Hematopoietic multipotent progenitor cell (in vitro differentiated cells): ENCODE measurements at regions not wholly inside any gene's neighbourhood (a gene's known extent, or its start where the extent isn't known, plus 50 kb on each side); places are given as distances from the start of the nearest gene placed in this dataset.
A peak's percentile ranks its signal among the peaks of the same experiment; 100 is the strongest.
"Not testable (repeated sequence)": the region's sequence is repeated elsewhere in the genome, so short reads cannot be mapped to it uniquely, and the experiment has no call there.

ENCODE experiments used
- DNase-seq, 3 donors: peaks; one replicate each; pipeline ENCODE4 v3.0.0-alpha.2; 2011 to 2015; ENCODE audit warnings: low read depth in 2 of 3, low spot score in 2 of 3

DNA sequence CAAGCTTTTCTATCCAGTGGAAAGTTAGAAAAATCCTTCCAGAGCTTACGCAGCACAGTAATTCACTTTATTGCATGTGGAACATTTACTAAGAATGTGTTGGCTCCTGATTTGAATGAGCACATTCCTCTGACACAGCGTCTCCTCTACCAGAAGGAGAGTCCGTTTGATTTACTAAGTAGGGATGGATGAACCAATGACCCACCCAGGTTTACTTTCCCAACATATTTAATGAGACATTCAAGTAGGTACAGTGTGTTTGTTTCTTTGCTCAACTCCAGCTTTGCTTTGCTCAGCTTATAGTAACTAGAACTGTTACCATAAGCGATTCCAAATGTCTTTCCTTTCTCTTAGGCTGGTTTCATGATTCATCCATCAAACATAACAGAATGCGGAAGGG lies 161.7 kb downstream of the SMARCA1 start:
- no peak for DNase-seq

DNA sequence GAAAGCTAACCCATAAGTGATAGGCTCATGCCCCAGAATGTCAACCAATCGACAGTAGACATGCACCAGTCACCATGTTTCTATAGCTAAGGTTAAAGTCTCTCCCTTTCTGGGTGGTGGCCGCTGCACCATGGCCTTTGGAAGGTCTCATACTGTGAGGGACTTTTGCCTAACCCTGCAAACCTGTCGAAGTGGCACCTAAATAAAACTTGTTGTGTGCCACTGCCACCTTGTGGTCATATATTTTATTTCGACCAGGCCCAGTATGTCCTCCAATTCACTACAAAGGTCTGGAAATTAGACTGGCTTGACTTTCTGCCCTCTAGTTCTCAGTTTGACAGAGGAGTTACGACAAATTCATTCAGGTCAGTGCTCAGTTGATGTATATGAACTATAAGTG lies 163.1 kb downstream of the SMARCA1 start:
- DNase-seq: peak; percentile 1 to 72 (median 29)

DNA sequence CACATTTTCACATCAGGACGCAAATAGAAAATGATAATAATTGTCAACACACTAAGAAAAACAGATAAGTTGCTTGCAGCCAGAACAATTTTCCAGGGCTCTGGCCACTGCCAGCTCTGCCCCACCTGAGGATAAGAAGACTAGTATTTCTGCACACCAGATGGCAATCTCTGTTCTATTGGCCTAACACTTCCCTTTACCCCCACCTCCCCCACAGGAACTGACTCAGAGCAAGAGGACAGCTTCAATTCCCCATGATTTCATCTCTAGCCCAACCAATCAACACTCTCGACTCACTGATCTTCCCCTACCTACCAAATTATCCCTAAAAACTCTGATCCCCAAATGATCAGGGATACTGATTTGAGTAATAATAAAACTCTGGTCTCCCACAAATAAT lies 164.0 kb downstream of the SMARCA1 start:
- peak in 1 of 3 donors; percentile 5 for DNase-seq

DNA sequence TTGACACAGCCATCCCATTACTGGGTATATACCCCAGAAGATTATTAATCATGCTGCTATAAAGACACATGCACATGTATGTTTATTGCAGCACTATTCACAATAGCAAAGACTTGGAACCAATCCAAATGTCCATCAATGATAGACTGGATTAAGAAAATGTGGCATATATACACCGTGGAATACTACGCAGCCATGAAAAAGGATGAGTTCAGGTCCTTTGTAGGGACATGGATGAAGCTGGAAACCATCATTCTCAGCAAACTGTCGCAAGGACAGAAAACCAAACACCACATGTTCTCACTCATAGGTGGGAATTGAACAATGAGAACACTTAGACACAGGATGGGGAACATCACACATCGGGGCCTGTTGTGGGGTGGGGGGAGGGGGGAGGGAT lies 165.9 kb downstream of the SMARCA1 start:
- DNase-seq: not testable (repeated sequence)

DNA sequence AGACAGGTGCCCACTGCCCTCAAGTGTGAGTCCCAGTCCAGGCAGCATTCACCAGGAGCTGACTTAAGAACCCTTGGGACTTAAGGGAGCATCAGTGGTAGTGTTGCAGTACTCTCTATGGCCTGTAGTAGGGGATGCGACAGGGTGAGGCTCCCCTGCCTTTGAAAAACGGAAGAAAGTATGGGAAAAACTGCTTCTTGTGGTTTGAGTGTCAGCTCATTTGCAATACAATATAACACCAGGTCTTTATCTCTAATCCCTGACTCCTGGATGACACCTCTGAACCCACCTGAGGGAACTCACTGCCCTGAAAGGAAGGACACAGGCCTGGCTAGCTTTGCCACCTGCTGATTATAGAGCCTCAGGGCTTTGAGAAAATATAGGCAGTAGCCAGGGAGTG lies 176.0 kb downstream of the SMARCA1 start:
- no peak for DNase-seq

DNA sequence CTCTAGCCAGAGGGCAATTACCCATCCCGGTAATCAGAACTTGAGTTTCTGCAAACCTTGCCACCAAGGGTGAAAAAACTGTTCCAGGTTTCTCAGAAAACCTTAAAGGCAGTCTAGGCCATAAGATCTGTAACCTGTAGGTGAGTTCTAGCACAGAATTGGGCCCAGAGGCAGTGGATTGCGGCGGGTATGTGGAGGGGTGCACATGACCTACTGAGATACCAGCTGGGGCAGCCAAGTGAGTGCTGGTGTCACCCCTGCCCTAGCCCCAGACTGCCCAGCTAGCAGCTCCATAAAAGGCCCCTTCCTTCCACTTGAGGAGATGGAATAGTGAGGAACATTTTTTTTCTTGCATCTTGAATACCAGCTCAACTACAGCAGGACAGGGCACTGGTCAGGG lies 176.7 kb downstream of the SMARCA1 start:
- no peak for DNase-seq

DNA sequence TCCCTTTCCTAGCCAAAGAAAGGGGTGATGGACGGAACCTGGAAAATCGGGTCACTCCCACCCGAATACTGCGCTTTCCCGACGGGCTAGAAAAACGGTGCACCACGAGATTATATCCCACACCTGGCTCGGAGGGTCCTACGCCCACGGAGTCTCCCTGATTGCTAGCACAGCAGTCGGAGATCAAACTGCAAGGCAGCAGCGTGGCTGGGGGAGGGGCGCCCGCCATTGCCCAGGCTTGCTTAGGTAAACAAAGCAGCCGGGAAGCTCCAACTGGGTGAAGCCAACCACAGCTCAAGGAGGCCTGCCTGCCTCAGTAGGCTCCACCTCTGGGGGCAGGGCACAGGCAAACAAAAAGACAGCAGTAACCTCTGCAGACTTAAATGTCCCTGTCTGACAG lies 186.0 kb downstream of the SMARCA1 start:
- DNase-seq: not testable (repeated sequence)

DNA sequence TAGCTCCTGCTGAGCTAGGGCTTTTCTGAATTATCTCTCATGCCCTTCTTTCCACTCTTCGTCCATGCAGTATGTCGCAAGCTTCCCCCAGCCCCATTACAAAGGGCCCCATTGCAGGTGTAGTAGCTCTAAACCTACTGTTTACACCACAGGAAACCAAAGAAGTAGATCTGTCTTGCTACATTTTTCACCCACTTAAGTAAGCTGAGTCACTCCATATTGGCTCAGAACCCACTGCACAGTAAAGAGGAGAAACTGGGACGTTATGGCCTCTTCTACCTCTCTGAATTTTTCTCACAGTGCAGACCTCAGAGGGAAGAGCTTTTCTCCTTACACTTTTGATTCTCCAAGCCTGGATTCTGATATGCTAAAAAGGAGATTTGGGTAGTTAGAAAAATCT lies 200.2 kb downstream of the SMARCA1 start:
- DNase-seq: peak in 1 of 3 donors; percentile 5

DNA sequence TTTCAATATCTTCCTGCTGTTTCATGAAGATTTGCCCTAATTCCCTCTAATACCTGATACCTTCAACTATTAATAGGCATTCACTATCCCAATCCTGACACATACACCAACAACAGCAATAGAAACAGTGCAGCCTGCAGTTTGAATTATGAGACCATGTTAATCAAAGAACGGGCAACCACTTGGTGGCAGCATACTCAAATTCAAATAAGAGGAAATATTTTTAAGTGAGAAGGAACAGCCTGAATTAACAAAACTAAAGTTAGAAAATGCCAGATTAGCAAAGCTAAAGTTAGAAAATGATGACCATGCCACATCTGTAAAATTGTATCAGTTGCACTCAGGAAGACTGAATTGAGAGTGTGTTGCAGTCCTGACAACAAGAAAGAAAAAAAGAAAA lies 204.9 kb downstream of the SMARCA1 start:
- DNase-seq: peak in 2 of 3 donors; percentile 13 to 50

DNA sequence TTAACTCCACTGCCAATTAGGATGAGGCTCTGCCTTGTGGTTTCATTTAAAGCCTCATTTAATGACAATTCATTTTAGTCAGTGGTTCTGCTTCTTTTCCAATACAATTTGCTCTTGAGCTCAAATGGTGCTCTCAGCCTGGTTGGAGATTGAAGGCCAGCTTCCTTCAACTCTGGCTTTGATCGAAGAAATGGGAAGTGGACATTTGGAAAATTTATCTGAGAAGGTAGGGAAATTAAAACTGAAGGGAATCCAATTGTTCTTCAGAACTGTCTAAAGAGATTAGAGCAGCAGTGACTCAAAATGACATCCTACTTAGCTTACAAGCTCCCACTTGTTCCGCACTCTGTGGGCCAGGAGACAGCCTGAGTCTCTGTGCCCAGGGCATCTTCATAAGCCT lies 206.8 kb downstream of the SMARCA1 start:
- DNase-seq: no peak

DNA sequence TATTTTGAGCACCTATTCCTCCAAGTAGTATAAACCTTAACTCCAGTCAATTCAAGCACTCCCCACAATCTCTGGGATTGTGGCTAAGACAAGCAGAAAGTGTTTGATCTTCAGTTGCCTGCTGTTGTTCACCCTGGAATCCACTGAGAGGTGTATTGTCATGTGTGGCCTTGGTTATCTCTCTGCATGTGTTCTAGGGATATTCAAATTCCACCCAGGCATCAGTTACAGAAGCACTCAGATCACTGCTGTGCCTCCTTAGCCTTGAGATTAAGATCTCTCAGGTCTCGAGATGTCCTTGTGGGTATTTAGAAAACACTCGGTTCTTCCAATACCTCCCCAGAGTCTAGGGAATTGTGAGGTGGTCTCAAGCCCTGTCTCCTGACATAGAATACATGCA lies 213.3 kb downstream of the SMARCA1 start:
- DNase-seq: no peak

DNA sequence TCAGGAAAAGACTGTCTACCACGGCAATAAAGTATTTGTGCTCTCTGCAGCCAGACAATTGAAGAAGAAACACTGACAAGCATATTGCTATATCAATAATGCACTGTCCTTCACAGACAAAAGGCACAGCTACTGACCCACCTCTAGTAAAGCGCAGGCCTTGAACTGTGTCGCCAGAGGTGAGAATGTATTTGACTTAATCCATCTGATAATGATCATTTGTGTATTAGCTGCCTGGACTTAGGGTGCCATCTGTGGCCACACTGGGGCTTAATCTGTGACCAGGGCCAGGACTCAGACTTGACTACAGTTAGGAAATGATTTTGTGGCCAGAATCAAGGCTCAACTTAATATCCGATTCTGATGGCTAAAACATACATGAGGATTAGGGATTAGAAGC lies 260.4 kb downstream of the SMARCA1 start:
- no peak for DNase-seq

DNA sequence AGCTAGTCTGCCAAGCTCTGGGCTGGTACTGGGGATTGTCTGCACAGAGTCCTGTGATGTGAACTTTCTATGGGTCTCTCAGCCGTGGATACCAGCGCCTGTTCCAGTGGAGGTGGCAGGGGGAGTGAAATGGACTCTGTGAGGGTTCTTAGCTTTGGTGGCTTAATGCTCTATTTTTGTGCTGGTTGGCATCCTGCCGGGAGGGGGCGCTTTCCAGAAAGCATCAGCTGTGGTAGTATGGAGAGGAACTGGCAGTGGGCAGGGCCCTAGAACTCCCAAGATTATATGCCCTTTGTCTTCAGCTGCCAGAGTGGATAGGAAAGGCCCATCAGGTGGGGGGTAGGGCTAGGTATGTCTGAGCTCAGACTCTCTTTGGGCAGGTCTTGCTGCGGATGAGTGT lies 267.8 kb downstream of the SMARCA1 start:
- DNase-seq: not testable (repeated sequence)

DNA sequence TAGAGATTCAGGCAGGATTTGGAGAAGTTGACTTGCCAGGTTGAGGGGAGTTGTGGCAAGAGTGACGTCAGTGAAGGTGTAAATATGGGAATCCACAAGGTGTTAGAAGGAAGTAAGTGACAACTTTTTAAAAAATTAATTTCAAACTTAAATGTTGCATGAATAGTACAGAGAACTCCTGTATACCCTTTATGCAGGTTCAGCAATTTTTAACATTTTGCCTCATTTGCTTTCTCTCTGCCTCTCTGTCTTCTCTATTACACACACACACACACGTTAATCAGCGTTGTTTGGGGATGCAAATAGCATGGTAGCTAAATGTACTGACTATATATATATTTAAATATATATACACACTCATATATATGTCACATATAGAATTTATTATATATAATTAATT lies 273.7 kb downstream of the SMARCA1 start:
- DNase-seq: no peak

DNA sequence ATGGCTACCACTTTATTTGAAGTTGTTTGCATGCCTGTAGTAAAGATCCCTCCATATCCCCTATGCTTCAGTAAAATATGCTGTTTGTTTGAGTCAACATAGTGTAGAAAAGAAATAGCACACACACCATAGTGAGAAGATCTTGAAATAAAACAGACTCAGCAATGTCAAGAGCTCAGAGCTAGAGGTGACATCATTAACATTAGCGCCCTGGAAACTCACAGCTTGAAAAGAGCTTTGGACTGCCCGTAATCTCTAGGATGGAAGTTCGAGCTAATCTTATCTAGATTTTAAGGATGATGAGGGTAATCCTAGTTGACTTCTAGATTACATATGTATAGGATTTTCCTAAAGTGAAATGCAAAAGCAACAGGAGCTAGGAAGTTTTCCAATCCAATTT lies 275.6 kb downstream of the SMARCA1 start:
- DNase-seq: no peak

DNA sequence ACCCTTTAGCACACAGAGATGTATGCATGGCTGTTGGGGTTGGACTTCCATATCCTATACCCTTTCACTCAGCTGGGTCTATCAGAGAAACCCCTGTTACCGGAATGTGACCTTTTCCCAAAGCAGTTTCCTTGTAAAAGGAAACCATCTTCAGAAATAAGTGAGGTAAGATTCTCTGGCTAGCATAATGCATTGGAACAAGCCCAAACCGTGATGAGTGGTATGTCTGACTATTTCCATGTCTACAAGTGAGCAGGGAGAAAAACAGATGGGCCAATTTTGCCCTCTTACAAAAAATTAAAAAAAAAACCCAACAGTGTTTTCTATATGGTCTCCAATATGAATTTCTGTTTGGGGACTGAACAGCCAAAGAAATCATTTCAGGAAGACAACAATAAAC lies 283.9 kb downstream of the SMARCA1 start:
- DNase-seq: no peak

DNA sequence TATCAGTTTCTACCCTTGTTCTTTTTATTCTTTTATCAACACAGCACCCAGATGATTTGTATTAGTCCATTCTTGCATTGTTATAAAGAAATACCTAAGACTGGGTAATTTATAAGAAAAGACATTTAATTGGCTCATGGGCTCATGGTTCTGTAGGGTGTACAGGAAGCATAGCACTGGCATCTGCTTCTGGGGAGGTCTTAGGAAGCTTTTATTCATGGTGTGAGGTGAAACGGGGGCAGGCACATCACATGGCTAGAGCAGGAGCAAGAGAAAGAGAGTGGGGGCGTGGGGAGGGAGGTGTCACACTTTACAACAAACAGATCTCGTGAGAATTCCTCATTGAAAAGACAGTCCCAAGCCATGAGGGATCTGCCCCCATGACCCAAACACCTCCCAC lies 285.3 kb downstream of the SMARCA1 start:
- DNase-seq: no peak

DNA sequence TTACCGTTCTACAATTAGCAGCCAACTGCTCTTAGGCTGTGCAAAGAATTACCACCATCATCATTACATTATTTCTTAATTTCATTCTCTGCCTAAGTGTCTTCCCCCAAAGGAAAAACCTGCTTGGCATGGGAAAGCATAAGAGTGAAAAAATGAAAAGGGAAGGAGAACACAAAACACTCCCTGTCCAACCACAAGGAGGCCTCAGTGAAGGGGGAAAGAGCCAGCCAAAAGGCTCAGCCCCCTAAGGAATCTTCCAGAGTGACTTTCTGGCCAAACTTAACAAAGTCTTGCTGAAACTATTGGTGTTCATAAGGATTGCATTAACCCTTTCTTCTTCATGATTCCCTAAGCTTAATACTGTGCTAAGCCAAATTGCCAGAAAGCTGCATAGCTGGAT lies 287.4 kb downstream of the SMARCA1 start:
- no peak for DNase-seq

DNA sequence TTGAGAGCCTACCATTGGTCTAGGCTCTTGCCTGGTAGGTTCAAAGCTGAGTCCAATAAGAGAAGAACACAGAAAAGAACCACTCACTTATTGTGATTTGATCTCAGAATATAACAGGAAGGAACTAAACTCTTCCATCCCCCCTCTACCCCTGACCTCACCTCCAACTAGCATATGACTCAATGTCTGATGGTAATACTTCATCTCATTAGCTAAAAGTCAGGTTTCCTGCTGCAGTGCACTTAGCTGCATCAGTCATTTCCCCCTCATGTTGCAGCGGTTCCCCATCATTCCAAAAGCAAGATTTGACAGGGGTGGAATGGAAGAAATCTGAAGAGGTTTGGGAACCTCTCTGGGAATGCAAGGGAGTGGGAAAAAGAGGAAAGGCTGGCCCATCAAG lies 289.5 kb downstream of the SMARCA1 start:
- DNase-seq: no peak

DNA sequence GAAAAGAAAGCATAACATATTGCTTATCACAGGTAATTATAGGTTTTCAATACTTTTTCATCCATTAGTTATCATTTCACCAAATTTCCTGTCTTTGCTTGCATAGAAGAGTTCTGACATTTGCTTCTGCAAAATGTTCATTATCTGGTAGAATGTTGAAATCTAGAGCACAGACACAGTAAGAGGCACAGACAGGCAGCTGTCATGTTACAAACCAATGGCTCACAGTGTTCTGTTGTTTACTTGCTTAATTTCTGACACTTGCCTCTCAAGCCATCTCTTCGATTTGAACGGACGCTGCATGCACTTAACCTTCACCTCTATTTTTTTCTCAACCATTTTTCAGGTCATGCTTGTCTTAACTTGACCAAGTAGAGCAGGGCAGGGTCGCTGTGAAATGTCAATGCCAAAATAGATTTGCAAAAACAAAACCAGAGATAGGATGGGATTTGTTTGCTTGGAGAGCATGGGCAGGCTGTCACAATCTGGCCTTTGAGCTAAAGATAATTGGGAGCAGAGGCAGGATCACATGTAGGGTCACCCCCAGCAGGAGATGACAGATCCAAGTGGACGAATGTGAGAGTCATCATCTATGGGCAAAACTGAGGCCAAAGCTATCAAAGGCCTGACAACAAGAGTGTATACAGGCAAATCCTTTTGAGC lies 292.3 kb downstream of the SMARCA1 start:
- DNase-seq: no peak

DNA sequence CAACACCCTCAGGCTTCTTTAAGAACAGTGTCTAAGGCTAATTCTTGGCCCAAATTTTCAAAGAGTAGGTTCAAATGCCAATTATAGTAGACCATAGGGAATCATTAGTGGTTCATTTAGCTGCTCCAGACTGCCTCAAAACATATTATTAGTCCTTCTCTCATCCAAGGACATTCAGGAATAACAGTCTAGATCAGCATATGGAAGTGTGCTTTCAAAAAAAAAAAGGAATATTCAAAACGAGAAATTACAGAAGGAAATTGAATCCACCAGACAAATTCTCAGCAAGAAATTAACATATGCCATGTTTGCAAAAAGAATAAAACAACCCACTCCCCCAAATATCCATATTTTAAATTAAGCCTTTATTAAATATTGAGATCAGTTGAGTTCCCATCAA lies 293.1 kb downstream of the SMARCA1 start:
- no peak for DNase-seq

DNA sequence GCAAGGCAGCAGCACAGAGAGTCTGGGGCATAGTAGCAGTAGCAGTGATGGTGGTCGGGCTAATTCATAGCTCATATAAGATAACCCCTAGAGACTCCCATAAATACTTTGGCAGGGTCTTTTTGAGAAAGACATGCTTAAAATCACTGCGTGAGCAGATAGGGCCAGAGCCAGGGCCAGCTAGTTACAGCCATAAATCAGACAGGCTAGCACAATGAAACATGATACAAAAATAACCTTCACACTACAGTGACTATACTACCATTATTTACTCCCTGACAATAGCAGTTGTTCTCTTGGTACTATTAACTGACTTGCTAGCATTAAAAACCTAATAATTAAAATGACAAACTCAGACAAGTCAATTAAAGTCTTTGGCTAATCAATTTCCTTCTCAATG lies 295.9 kb downstream of the SMARCA1 start:
- DNase-seq: no peak

DNA sequence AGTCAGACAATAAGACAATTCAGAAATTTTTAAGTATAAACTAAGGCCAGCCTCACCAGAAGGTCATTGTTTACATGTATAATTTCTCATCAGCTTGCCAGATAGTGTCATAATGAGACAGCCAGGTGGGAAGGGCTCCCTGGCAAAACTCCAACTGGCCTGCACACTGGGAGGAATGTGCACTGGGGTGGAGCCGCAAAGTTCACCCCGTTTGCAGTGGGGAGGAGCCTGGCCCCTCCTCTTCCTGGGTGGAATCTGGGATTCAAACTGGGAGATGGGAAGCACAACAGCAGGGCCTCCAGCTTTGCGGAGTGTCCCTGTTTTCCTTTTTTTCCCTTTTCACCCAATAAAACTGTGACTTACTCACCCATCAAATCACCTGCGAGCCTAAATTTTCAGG lies 329.9 kb downstream of the SMARCA1 start:
- no peak for DNase-seq
